ENCODE measurements at regions not wholly inside any gene's neighbourhood (a gene's known extent, or its start where the extent isn't known, plus 50 kb on each side); places are given as distances from the start of the nearest gene placed in this dataset.

DNA sequence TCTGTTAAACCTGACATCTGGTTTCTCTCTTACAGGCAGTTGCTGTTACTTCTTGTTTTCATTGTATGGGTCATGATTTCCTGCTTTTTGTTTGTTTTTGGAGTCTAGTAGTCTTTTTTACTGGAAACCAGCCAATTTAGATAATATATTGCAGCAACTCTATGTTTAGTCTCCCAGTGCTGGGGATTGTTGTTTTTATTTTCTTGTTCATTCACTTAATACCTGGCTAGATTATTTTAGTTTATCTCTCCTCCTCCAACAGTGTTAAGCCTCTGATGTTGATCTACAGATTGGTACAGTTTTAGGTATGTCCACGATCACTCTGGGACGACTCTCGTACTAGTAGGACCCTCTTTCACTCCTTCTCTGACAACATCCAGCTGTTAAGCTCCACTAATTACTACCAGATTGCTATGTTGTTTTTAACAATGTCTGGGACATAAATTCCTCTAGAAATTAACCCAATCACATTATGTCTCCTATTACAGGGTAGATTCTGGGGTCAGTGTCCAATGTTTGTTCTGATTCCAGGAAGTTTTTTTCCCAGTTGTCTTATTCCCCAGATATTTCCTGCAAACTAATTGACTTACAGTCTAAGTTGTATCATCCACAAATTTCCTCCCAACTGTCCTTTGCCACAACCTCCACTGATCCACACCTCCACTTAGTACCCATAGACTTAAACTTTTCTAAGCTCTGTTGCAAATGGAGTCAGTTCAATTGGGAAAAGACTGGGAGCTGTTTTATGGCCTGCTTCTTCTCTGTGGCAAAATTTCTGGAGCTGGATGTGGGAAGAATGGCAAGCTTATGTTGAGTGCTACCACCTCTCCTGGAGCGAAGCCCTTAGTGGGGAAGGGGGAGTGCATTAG is 1280.6 kb upstream of the CNTN5 start:
- TF ChIP-seq, protein P1, sequence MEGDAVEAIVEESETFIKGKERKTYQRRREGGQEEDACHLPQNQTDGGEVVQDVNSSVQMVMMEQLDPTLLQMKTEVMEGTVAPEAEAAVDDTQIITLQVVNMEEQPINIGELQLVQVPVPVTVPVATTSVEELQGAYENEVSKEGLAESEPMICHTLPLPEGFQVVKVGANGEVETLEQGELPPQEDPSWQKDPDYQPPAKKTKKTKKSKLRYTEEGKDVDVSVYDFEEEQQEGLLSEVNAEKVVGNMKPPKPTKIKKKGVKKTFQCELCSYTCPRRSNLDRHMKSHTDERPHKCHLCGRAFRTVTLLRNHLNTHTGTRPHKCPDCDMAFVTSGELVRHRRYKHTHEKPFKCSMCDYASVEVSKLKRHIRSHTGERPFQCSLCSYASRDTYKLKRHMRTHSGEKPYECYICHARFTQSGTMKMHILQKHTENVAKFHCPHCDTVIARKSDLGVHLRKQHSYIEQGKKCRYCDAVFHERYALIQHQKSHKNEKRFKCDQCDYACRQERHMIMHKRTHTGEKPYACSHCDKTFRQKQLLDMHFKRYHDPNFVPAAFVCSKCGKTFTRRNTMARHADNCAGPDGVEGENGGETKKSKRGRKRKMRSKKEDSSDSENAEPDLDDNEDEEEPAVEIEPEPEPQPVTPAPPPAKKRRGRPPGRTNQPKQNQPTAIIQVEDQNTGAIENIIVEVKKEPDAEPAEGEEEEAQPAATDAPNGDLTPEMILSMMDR (IDR thresholded peaks at IDR 0.05; ENCODE audit: insufficient read depth, low read depth, low read length): no peak
- peak; percentile 87 for DNase-seq (ENCODE audit: low read depth)
- no peak overlapping the region for H3K4me3 ChIP-seq (ENCODE audit: low read depth, low read length)

GRCh38 chr11:97740801-97741151 is 1280.0 kb upstream of the CNTN5 start:
- DNase-seq (ENCODE audit: low read depth): no peak
- no peak overlapping the region for H3K4me3 ChIP-seq (ENCODE audit: low read depth, low read length)
- TF ChIP-seq, protein P1 (IDR thresholded peaks at IDR 0.05; ENCODE audit: insufficient read depth, low read depth, low read length): no peak

DNA sequence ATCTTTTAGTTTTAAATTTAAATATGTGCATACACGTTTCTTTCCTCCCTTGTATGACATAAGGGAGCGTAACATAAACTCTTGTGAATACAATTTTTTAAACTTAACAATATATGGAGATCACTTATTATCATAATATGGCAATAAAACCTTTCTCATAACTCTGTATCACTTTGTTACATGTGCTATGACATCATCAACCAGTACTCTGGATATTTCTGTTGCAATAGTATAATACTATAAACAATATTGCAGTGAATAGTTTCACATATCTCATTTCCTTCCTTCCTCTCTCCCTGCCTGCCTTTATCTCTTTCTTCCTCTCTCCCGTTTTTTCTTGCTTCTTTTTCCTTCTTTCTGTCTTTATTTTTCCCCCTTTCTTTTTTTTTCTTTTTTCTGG is 1278.0 kb upstream of the CNTN5 start:
- TF ChIP-seq, protein P1 (IDR thresholded peaks at IDR 0.05; ENCODE audit: insufficient read depth, low read depth, low read length): no peak
- no peak overlapping the region for H3K4me3 ChIP-seq (ENCODE audit: low read depth, low read length)
- DNase-seq (ENCODE audit: low read depth): peak; percentile 55

- no peak overlapping the region for H3K4me3 ChIP-seq (ENCODE audit: low read depth, low read length)
- TF ChIP-seq, protein P1 (IDR thresholded peaks at IDR 0.05; ENCODE audit: insufficient read depth, low read depth, low read length): no peak
- DNase-seq (ENCODE audit: low read depth): peak; percentile 52
Observed at GRCh38 chr11:97743205-97743742, 1277.5 kb upstream of the CNTN5 start.

- no peak overlapping the region for H3K4me3 ChIP-seq (ENCODE audit: low read depth, low read length)
- TF ChIP-seq, protein P1 (IDR thresholded peaks at IDR 0.05; ENCODE audit: insufficient read depth, low read depth, low read length): no peak
- DNase-seq (ENCODE audit: low read depth): no peak
Observed at GRCh38 chr11:97745515-97746050, 1275.2 kb upstream of the CNTN5 start.

GRCh38 chr11:97746818-97747217 is 1273.9 kb upstream of the CNTN5 start:
- TF ChIP-seq, protein P1 (IDR thresholded peaks at IDR 0.05; ENCODE audit: insufficient read depth, low read depth, low read length): no peak
- no peak overlapping the region for H3K4me3 ChIP-seq (ENCODE audit: low read depth, low read length)
- no peak for DNase-seq (ENCODE audit: low read depth)

Data from fibroblast of villous mesenchyme (primary cell).